Glutamatergic neuron (in vitro differentiated cells): ENCODE measurements at regions not wholly inside any gene's neighbourhood (a gene's known extent, or its start where the extent isn't known, plus 50 kb on each side); places are given as distances from the start of the nearest gene placed in this dataset.

Source experiments
- DNase-seq: peaks from one replicate; pipeline ENCODE4 v3.0.0; 2022
- H3K27ac Mint-ChIP-seq: one replicate; pipeline ENCODE4 v1.8.0; 2020; ENCODE audit warnings: mild to moderate bottlenecking, mixed read lengths, inconsistent platforms; ENCODE audit not compliant: unreplicated experiment
- H3K27me3 Mint-ChIP-seq: one replicate; pipeline ENCODE4 v1.8.0; 2020; ENCODE audit warnings: mild to moderate bottlenecking, moderate library complexity, mixed read lengths, inconsistent platforms; ENCODE audit not compliant: unreplicated experiment
- H3K36me3 Mint-ChIP-seq: one replicate; pipeline ENCODE4 v1.8.0; 2020; ENCODE audit warnings: mild to moderate bottlenecking, mixed read lengths, inconsistent platforms; ENCODE audit not compliant: unreplicated experiment
- H3K4me1 Mint-ChIP-seq: one replicate; pipeline ENCODE4 v1.8.0; 2020; ENCODE audit warnings: mild to moderate bottlenecking, low read depth, mixed read lengths, inconsistent platforms; ENCODE audit not compliant: unreplicated experiment
- H3K4me3 Mint-ChIP-seq: one replicate; pipeline ENCODE4 v1.8.0; 2020; ENCODE audit warnings: mild to moderate bottlenecking, mixed read lengths, inconsistent platforms; ENCODE audit not compliant: unreplicated experiment
- H3K9me3 Mint-ChIP-seq: one replicate; pipeline ENCODE4 v1.8.0; 2020; ENCODE audit warnings: mild to moderate bottlenecking, moderate library complexity, mixed read lengths, inconsistent platforms; ENCODE audit not compliant: unreplicated experiment
- CTCF ChIP-seq: fragments of 200-600 bp; sonication (generic); IDR thresholded peaks from one replicate; pipeline ENCODE4 v1.5.0; 2021; ENCODE audit not compliant: partially characterized antibody, unreplicated experiment

GRCh38 chr2:145288650-145289496 is 769.0 kb upstream of the ZEB2 start:
- no peak for DNase-seq
- Mint-ChIP-seq H3K36me3 (no peaks in the 10 kb centered on the region), H3K4me1 (no peaks in the 10 kb centered on the region), H3K27me3 (no peaks in the 10 kb centered on the region), H3K4me3 (no peak overlapping the region), H3K27ac (no peak overlapping the region), H3K9me3 (no peaks in the 10 kb centered on the region)
- no peak for TF ChIP-seq CTCF

GRCh38 chr2:145287736-145288135 is 767.8 kb upstream of the ZEB2 start:
- DNase-seq: no peak
- Mint-ChIP-seq H3K27me3 (no peaks in the 10 kb centered on the region), H3K36me3 (no peaks in the 10 kb centered on the region), H3K27ac (no peak overlapping the region), H3K4me3 (no peak overlapping the region), H3K9me3 (no peaks in the 10 kb centered on the region), H3K4me1 (no peaks in the 10 kb centered on the region)
- TF ChIP-seq CTCF: no peak

GRCh38 chr2:145286716-145287275 is 766.9 kb upstream of the ZEB2 start:
- no peak overlapping the region for H3K4me3 Mint-ChIP-seq
- H3K27ac Mint-ChIP-seq: no peak overlapping the region
- H3K27me3 Mint-ChIP-seq: no peaks in the 10 kb centered on the region
- no peaks in the 10 kb centered on the region for H3K4me1 Mint-ChIP-seq
- no peak for TF ChIP-seq CTCF
- DNase-seq: no peak
- H3K36me3 Mint-ChIP-seq: peaks cover 4% of the 10 kb centered on the region
- H3K9me3 Mint-ChIP-seq: no peaks in the 10 kb centered on the region

- Mint-ChIP-seq H3K4me1 (no peaks in the 10 kb centered on the region), H3K27me3 (no peaks in the 10 kb centered on the region), H3K4me3 (no peak overlapping the region), H3K9me3 (no peaks in the 10 kb centered on the region), H3K36me3 (peaks cover 4% of the 10 kb centered on the region), H3K27ac (no peak overlapping the region)
- no peak for DNase-seq
- TF ChIP-seq CTCF: no peak
Measured at GRCh38 chr2:145284551-145284950, 764.6 kb upstream of the ZEB2 start.

GRCh38 chr2:145283131-145283530 is 763.2 kb upstream of the ZEB2 start:
- Mint-ChIP-seq H3K9me3 (no peaks in the 10 kb centered on the region), H3K4me1 (no peaks in the 10 kb centered on the region), H3K27me3 (no peaks in the 10 kb centered on the region), H3K4me3 (no peak overlapping the region), H3K36me3 (peaks cover 4% of the 10 kb centered on the region), H3K27ac (no peak overlapping the region)
- DNase-seq: no peak
- no peak for TF ChIP-seq CTCF
